ENCODE measurements at regions not wholly inside any gene's neighbourhood (a gene's known extent, or its start where the extent isn't known, plus 50 kb on each side); places are given as distances from the start of the nearest gene placed in this dataset.

- H3K27me3 Mint-ChIP-seq (ENCODE audit: low read depth in 2 of 2) = peaks cover 0 to 3% of the 10 kb centered on the region in 2 donors
- Histone ChIP-seq H3K27me3 (ENCODE audit: control insufficient read depth, insufficient read depth, low read length) (no peaks in the 10 kb centered on the region), H3K9me3 (ENCODE audit: control insufficient read depth, insufficient read depth, low read length) (peaks cover 5% of the 10 kb centered on the region), H3K4me3 (ENCODE audit: low read length) (no peak overlapping the region), H3K36me3 (ENCODE audit: control insufficient read depth, insufficient read depth, low read length) (no peaks in the 10 kb centered on the region), H3K4me1 (ENCODE audit: control insufficient read depth, insufficient read depth, low read length) (no peaks in the 10 kb centered on the region), H3K27ac (ENCODE audit: low read length) (no peak overlapping the region)
- DNase-seq (no peak), ATAC-seq (no peak)
- TF ChIP-seq CTCF (IDR thresholded peaks at IDR 0.05) = no peak
- no peaks in the 10 kb centered on the region for H3K4me1 Mint-ChIP-seq
- no peak overlapping the region for H3K4me3 Mint-ChIP-seq
- no peak overlapping the region for H3K27ac Mint-ChIP-seq
- intact Hi-C loops (cut with micrococcal nuclease) = no loop called here
- H3K36me3 Mint-ChIP-seq = no peaks in the 10 kb centered on the region
- peaks cover 3 to 11% of the 10 kb centered on the region in 2 donors for H3K9me3 Mint-ChIP-seq
These were observed 957.1 kb downstream of the PCDH18 start for GRCh38 chr4:136575146-136575545.

GRCh38 chr4:136573460-136573859 lies 958.8 kb downstream of the PCDH18 start:
- Histone ChIP-seq H3K9me3 (ENCODE audit: control insufficient read depth, insufficient read depth, low read length) (peaks cover 5% of the 10 kb centered on the region), H3K27me3 (ENCODE audit: control insufficient read depth, insufficient read depth, low read length) (no peaks in the 10 kb centered on the region), H3K27ac (ENCODE audit: low read length) (no peak overlapping the region), H3K4me3 (ENCODE audit: low read length) (no peak overlapping the region), H3K36me3 (ENCODE audit: control insufficient read depth, insufficient read depth, low read length) (no peaks in the 10 kb centered on the region), H3K4me1 (ENCODE audit: control insufficient read depth, insufficient read depth, low read length) (no peaks in the 10 kb centered on the region)
- Mint-ChIP-seq H3K4me3 (no peak overlapping the region), H3K27ac (no peak overlapping the region), H3K27me3 (ENCODE audit: low read depth in 2 of 2) (peaks cover 0 to 3% of the 10 kb centered on the region in 2 donors), H3K36me3 (no peaks in the 10 kb centered on the region), H3K9me3 (peaks cover 0 to 7% of the 10 kb centered on the region in 2 donors), H3K4me1 (no peaks in the 10 kb centered on the region)
- ATAC-seq (no peak), DNase-seq (no peak)
- WGBS (ENCODE audit: insufficient coverage) = 95% methylated on average over 1 of the region's 4 CpGs
- no peak for TF ChIP-seq CTCF (IDR thresholded peaks at IDR 0.05)
- intact Hi-C loops (cut with micrococcal nuclease) = no loop called here

- no peak for DNase-seq
These were observed 961.0 kb downstream of the PCDH18 start for GRCh38 chr4:136571315-136571714.

More at GRCh38 chr4:136571315-136571714, 961.0 kb downstream of the PCDH18 start:
- Mint-ChIP-seq H3K27ac (no peak overlapping the region), H3K4me1 (no peaks in the 10 kb centered on the region), H3K36me3 (no peaks in the 10 kb centered on the region), H3K27me3 (ENCODE audit: low read depth in 2 of 2) (peaks cover 0 to 3% of the 10 kb centered on the region in 2 donors), H3K9me3 (peaks cover 0 to 7% of the 10 kb centered on the region in 2 donors), H3K4me3 (no peak overlapping the region)
- intact Hi-C loops (cut with micrococcal nuclease) = no loop called here
- no peak overlapping the region for H3K27ac ChIP-seq (ENCODE audit: low read length)
- H3K9me3 ChIP-seq (ENCODE audit: control insufficient read depth, insufficient read depth, low read length) = peaks cover 5% of the 10 kb centered on the region
- H3K27me3 ChIP-seq (ENCODE audit: control insufficient read depth, insufficient read depth, low read length) = no peaks in the 10 kb centered on the region
- 50% methylated on average over 1 of the region's 3 CpGs for WGBS (ENCODE audit: insufficient coverage)
- no peaks in the 10 kb centered on the region for H3K36me3 ChIP-seq (ENCODE audit: control insufficient read depth, insufficient read depth, low read length)
- ATAC-seq = no peak
- no peak for TF ChIP-seq CTCF (IDR thresholded peaks at IDR 0.05)
- H3K4me3 ChIP-seq (ENCODE audit: low read length) = no peak overlapping the region
- H3K4me1 ChIP-seq (ENCODE audit: control insufficient read depth, insufficient read depth, low read length) = no peaks in the 10 kb centered on the region

All from natural killer cell (primary cell).